Colonic mucosa (tissue), 4 donors: ENCODE measurements at regions not wholly inside any gene's neighbourhood (a gene's known extent, or its start where the extent isn't known, plus 50 kb on each side); places are given as distances from the start of the nearest gene placed in this dataset.

ENCODE experiments used
- DNase-seq: peaks from one replicate; pipeline ENCODE4 v3.0.0-alpha.2; 2020
- H3K27ac ChIP-seq: fragments of 200-600 bp; one replicate; pipeline ENCODE4 v1.8.0; 2021
- H3K27me3 ChIP-seq: fragments of 200-600 bp; one replicate; pipeline ENCODE4 v1.8.0; 2021
- H3K36me3 ChIP-seq: fragments of 200-600 bp; one replicate; pipeline ENCODE4 v1.8.0; 2021
- H3K4me1 ChIP-seq: fragments of 200-600 bp; one replicate; pipeline ENCODE4 v1.8.0; 2021; ENCODE audit warnings: mild to moderate bottlenecking
- H3K4me3 ChIP-seq: fragments of 200-600 bp; one replicate; pipeline ENCODE4 v1.8.0; 2021
- H3K9ac ChIP-seq, 2 donors: one replicate each; pipeline ENCODE4 v1.7.0; 2013; ENCODE audit warnings: control low read depth in 2 of 2, low read depth in 2 of 2, low read length in 2 of 2
- H3K9me3 ChIP-seq: fragments of 200-600 bp; one replicate; pipeline ENCODE4 v1.8.0; 2021
- CTCF ChIP-seq: fragments of 200-600 bp; IDR thresholded peaks from one replicate; pipeline ENCODE4 v1.8.0; 2022; ENCODE audit warnings: antibody characterized with exemption, mild to moderate bottlenecking
- intact Hi-C: fragments of 100-400 bp; cut with DNase I; formaldehyde crosslinking; loops from one replicate; pipeline ENCODE4 v1.14.1; 2022
- donor health status: healthy.
- donor health status: DM: no; HTN: no; CAD: no.
- donor health status: DM: no; HTN: no; CAD: no.

GRCh38 chr9:14434971-14435718, 121.2 kb upstream of the NFIB start:
- Histone ChIP-seq H3K27ac (no peak overlapping the region), H3K4me3 (no peak overlapping the region), H3K36me3 (no peaks in the 10 kb centered on the region), H3K4me1 (no peaks in the 10 kb centered on the region), H3K9ac (no peak overlapping the region), H3K9me3 (no peaks in the 10 kb centered on the region), H3K27me3 (no peaks in the 10 kb centered on the region)
- no peak for TF ChIP-seq CTCF
- DNase-seq: no peak
- intact Hi-C loops: no loop called here

GRCh38 chr9:14434158-14434504, 120.2 kb upstream of the NFIB start:
- H3K27me3 ChIP-seq: no peaks in the 10 kb centered on the region
- H3K4me3 ChIP-seq: no peak overlapping the region
- H3K36me3 ChIP-seq: no peaks in the 10 kb centered on the region
- no peaks in the 10 kb centered on the region for H3K9me3 ChIP-seq
- H3K4me1 ChIP-seq: no peaks in the 10 kb centered on the region
- H3K9ac ChIP-seq: no peak overlapping the region
- intact Hi-C loops: no loop called here
- H3K27ac ChIP-seq: no peak overlapping the region
- TF ChIP-seq CTCF: no peak
- DNase-seq: no peak

- intact Hi-C loops: no loop called here
- Histone ChIP-seq H3K27me3 (no peaks in the 10 kb centered on the region), H3K4me3 (no peak overlapping the region), H3K27ac (no peak overlapping the region), H3K36me3 (no peaks in the 10 kb centered on the region), H3K9ac (no peak overlapping the region), H3K4me1 (no peaks in the 10 kb centered on the region), H3K9me3 (no peaks in the 10 kb centered on the region)
- TF ChIP-seq CTCF: no peak
- no peak for DNase-seq
Measured at GRCh38 chr9:14433351-14434157, 119.6 kb upstream of the NFIB start.

- Histone ChIP-seq H3K4me3 (no peak overlapping the region), H3K4me1 (no peaks in the 10 kb centered on the region), H3K9me3 (no peaks in the 10 kb centered on the region), H3K27me3 (no peaks in the 10 kb centered on the region), H3K36me3 (no peaks in the 10 kb centered on the region), H3K9ac (no peak overlapping the region), H3K27ac (no peak overlapping the region)
- TF ChIP-seq CTCF: no peak
- no peak for DNase-seq
- intact Hi-C loops: no loop called here
Measured at GRCh38 chr9:14432666-14433350, 118.9 kb upstream of the NFIB start.

GRCh38 chr9:14428781-14429230, 114.9 kb upstream of the NFIB start:
- H3K9ac ChIP-seq: no peak overlapping the region
- DNase-seq: peak; percentile 64
- peak; percentile 77 for TF ChIP-seq CTCF
- no peaks in the 10 kb centered on the region for H3K27me3 ChIP-seq
- intact Hi-C loops: loop anchor here (5.0 kb wide), 2 partner anchors 1002 to 1077 kb away; no protein-coding TSS in a partner anchor
- no peaks in the 10 kb centered on the region for H3K4me1 ChIP-seq
- H3K9me3 ChIP-seq: no peaks in the 10 kb centered on the region
- no peaks in the 10 kb centered on the region for H3K36me3 ChIP-seq
- H3K4me3 ChIP-seq: no peak overlapping the region
- H3K27ac ChIP-seq: no peak overlapping the region
